ENCODE measurements at regions not wholly inside any gene's neighbourhood (a gene's known extent, or its start where the extent isn't known, plus 50 kb on each side); places are given as distances from the start of the nearest gene placed in this dataset.

GRCh38 chr13:26155568-26155967, 66.5 kb downstream of the RNF6 start:
- CTCF ChIA-PET = no interaction called here
- TF ChIP-seq CTCF (IDR thresholded peaks at IDR 0.05; ENCODE audit: control extremely low read depth, extremely low read depth, low read depth, missing control alignments) = no peak
- POLR2A ChIA-PET = no interaction called here
- DNase-seq (ENCODE audit: extremely low spot score) = no peak

GRCh38 chr13:26133851-26134250, 82.0 kb upstream of the SHISA2 start:
- no peak for TF ChIP-seq CTCF (IDR thresholded peaks at IDR 0.05; ENCODE audit: control extremely low read depth, extremely low read depth, low read depth, missing control alignments)
- CTCF ChIA-PET = no interaction called here
- no peak for DNase-seq (ENCODE audit: extremely low spot score)
- POLR2A ChIA-PET = interaction anchor here (0.6 kb wide), 1 partner anchor 30 kb away, joined by 3 read pairs; no protein-coding TSS in a partner anchor

- CTCF ChIA-PET = no interaction called here
- POLR2A ChIA-PET = interaction anchor here (0.6 kb wide), 1 partner anchor 30 kb away, joined by 3 read pairs; no protein-coding TSS in a partner anchor
- TF ChIP-seq CTCF (IDR thresholded peaks at IDR 0.05; ENCODE audit: control extremely low read depth, extremely low read depth, low read depth, missing control alignments) = no peak
- DNase-seq (ENCODE audit: extremely low spot score) = no peak
Observed at GRCh38 chr13:26133286-26133685, 81.5 kb upstream of the SHISA2 start.

GRCh38 chr13:26132756-26133155, 80.9 kb upstream of the SHISA2 start:
- POLR2A ChIA-PET = no interaction called here
- CTCF ChIA-PET = no interaction called here
- DNase-seq (ENCODE audit: extremely low spot score) = no peak
- TF ChIP-seq CTCF (IDR thresholded peaks at IDR 0.05; ENCODE audit: control extremely low read depth, extremely low read depth, low read depth, missing control alignments) = no peak

- POLR2A ChIA-PET = no interaction called here
- TF ChIP-seq CTCF (IDR thresholded peaks at IDR 0.05; ENCODE audit: control extremely low read depth, extremely low read depth, low read depth, missing control alignments) = no peak
- DNase-seq (ENCODE audit: extremely low spot score) = no peak
- CTCF ChIA-PET = interaction anchor here (1.0 kb wide), 1 partner anchor 50 kb away, joined by 3 read pairs; no protein-coding TSS in a partner anchor
Observed at GRCh38 chr13:26128676-26129075, 76.9 kb upstream of the SHISA2 start.

- ChIA-PET POLR2A (no interaction called here), CTCF (no interaction called here)
- no peak for DNase-seq (ENCODE audit: extremely low spot score)
- no peak for TF ChIP-seq CTCF (IDR thresholded peaks at IDR 0.05; ENCODE audit: control extremely low read depth, extremely low read depth, low read depth, missing control alignments)
Observed at GRCh38 chr13:26117620-26118019, 65.8 kb upstream of the SHISA2 start.

- TF ChIP-seq CTCF (IDR thresholded peaks at IDR 0.05; ENCODE audit: control extremely low read depth, extremely low read depth, low read depth, missing control alignments) = no peak
- POLR2A ChIA-PET = no interaction called here
- no peak for DNase-seq (ENCODE audit: extremely low spot score)
- CTCF ChIA-PET = interaction anchor here (1.0 kb wide), 1 partner anchor 538 kb away, joined by 3 read pairs; no protein-coding TSS in a partner anchor
Observed at GRCh38 chr13:26112843-26113242, 61.0 kb upstream of the SHISA2 start.

Data from GM10248 (cell line).